ENCODE measurements at regions not wholly inside any gene's neighbourhood (a gene's known extent, or its start where the extent isn't known, plus 50 kb on each side); places are given as distances from the start of the nearest gene placed in this dataset.
A peak's percentile ranks its signal among the peaks of the same experiment; 100 is the strongest.

GRCh38 chr18:55777666-55778304, 189.8 kb upstream of the TCF4 start:
- no peak overlapping the region for H4K5ac ChIP-seq (ENCODE audit: insufficient read length, low read depth, low read length)
- 80% methylated on average over 5 of the region's 5 CpGs; no CpG with 5 or more reads in 1 of the 2 experiments for whole genome bisulfite sequencing, 2 experiments (ENCODE audit: extremely low coverage in 1 of 2, insufficient coverage in 1 of 2, insufficient read length in 1 of 2, insufficient replicate concordance in 2 of 2, low coverage in 1 of 2, low lambda C conversion rate in 2 of 2, missing lambda C conversion rate in 1 of 2)
- H2BK20ac ChIP-seq (ENCODE audit: low read length) = no peak overlapping the region
- no peak overlapping the region for H3K23ac ChIP-seq (ENCODE audit: insufficient read length)
- peaks cover 6% of the 10 kb centered on the region for H3K23me2 ChIP-seq (ENCODE audit: low read depth, low read length)
- H3K79me2 ChIP-seq (ENCODE audit: control insufficient read depth in 1 of 2, insufficient read depth in 2 of 2, low read length in 2 of 2) = no peaks in the 10 kb centered on the region
- H2AFZ ChIP-seq (ENCODE audit: low read length) = no peak overlapping the region
- no peak overlapping the region for H2BK5ac ChIP-seq (ENCODE audit: low read depth, low read length)
- no peaks in the 10 kb centered on the region for H4K20me1 ChIP-seq (replicated peaks in 1 of 2; ENCODE audit: control insufficient read depth in 1 of 2, insufficient read depth in 2 of 2, low read length in 2 of 2)
- no peak overlapping the region for H3K4me2 ChIP-seq (ENCODE audit: insufficient read depth in 1 of 2, low read depth in 2 of 2, low read length in 2 of 2)
- H2AK5ac ChIP-seq (ENCODE audit: low read depth, low read length) = no peak overlapping the region
- H2BK15ac ChIP-seq (ENCODE audit: low read length) = no peak overlapping the region
- DNase-seq (ENCODE audit: low read depth in 1 of 2, low spot score in 2 of 2) = no peak
- no peak overlapping the region for H3K18ac ChIP-seq (ENCODE audit: extremely low read depth, low read length)
- ChIA-PET POLR2A (ENCODE audit: partially characterized antibody) (interaction anchor here (0.6 to 1.4 kb wide), 2 partner anchors 8 to 187 kb away, joined by 3 read pairs; no protein-coding TSS in a partner anchor), CTCF (ENCODE audit: partially characterized antibody) (interaction anchor here (0.8 to 2.1 kb wide), 4 partner anchors 9 to 860 kb away, joined by 3 to 6 read pairs (median 3); partner anchors contain the start of gene TXNL1)
- no peak overlapping the region for H3K4ac ChIP-seq (replicated peaks; ENCODE audit: insufficient read length, low read depth, low read length)
- H3K36me3 ChIP-seq (ENCODE audit: control insufficient read depth in 2 of 4, insufficient read depth in 4 of 4, low read length in 3 of 4) = no peaks in the 10 kb centered on the region
- H3K9me3 ChIP-seq (ENCODE audit: insufficient read depth in 2 of 2, low read depth in 1 of 2, low read length in 1 of 2) = no peaks in the 10 kb centered on the region
- no peak overlapping the region for H4K91ac ChIP-seq (replicated peaks; ENCODE audit: insufficient read length, low read length)
- no peak overlapping the region for H3K27ac ChIP-seq (ENCODE audit: low read depth, low read length)
- H3K4me3 ChIP-seq (ENCODE audit: extremely low read depth in 1 of 4, insufficient read depth in 2 of 4, low read depth in 3 of 4, low read length in 4 of 4) = no peak overlapping the region; a peak in 1 of 8 replicates
- peak overlapping the region; percentile 10 for H2BK120ac ChIP-seq (replicated peaks; ENCODE audit: low read depth, low read length)
- no peak for TF ChIP-seq USF2 (IDR thresholded peaks at IDR 0.05; ENCODE audit: low read length)
- peak in 1 of 2 experiments; percentile 86; a peak in 1 of 4 replicates for TF ChIP-seq HDAC2 (IDR thresholded peaks at IDR 0.05; ENCODE audit: borderline replicate concordance in 1 of 2, low read depth in 2 of 2, low read length in 2 of 2)
- TF ChIP-seq KDM1A (IDR thresholded peaks at IDR 0.05; ENCODE audit: borderline replicate concordance, low read length) = peak; percentile 96
- FAIRE-seq = no peak
- no peak overlapping the region for H3K56ac ChIP-seq (replicated peaks; ENCODE audit: insufficient read length, low read depth, low read length)
- H4K8ac ChIP-seq (ENCODE audit: extremely low read depth, insufficient read depth, low read length) = no peak overlapping the region
- no peak overlapping the region for H3K9ac ChIP-seq (replicated peaks in 1 of 4; ENCODE audit: extremely low read depth in 1 of 4, low read depth in 3 of 4, low read length in 3 of 4)
- H3K79me1 ChIP-seq (ENCODE audit: low read depth, low read length) = no peaks in the 10 kb centered on the region
- peaks cover 0 to 15% (median 7%) of the 10 kb centered on the region in 4 experiments; a peak in 6 of 7 replicates for H3K4me1 ChIP-seq (replicated peaks in 1 of 4; ENCODE audit: control insufficient read depth in 3 of 4, insufficient read depth in 4 of 4, low read length in 3 of 4)
- H3K27me3 ChIP-seq (replicated peaks in 1 of 4; ENCODE audit: control insufficient read depth in 3 of 4, extremely low read depth in 1 of 4, insufficient read depth in 3 of 4, low read length in 3 of 4) = peaks cover 0 to 7% (median 2%) of the 10 kb centered on the region in 4 experiments; a peak in 3 of 7 replicates
- no peak overlapping the region for H2BK12ac ChIP-seq (ENCODE audit: low read depth, low read length)
- no peak overlapping the region for H3K14ac ChIP-seq (ENCODE audit: insufficient read length)

Data from H1 (cell line).